Testis (tissue), 2 donors: ENCODE measurements at regions not wholly inside any gene's neighbourhood (a gene's known extent, or its start where the extent isn't known, plus 50 kb on each side); places are given as distances from the start of the nearest gene placed in this dataset.

Experiments used
- DNase-seq: peaks from one replicate; pipeline ENCODE4 v3.0.0-alpha.2; 2019
- H3K27ac ChIP-seq, 2 donors: fragments of 200-600 bp; sonication (generic); one replicate each; pipeline ENCODE4 v1.5.1; 2019
- H3K27me3 ChIP-seq: fragments of 200-600 bp; sonication (generic); one replicate; pipeline ENCODE4 v1.5.1; 2019
- H3K36me3 ChIP-seq: fragments of 200-600 bp; sonication (generic); one replicate; pipeline ENCODE4 v1.5.1; 2017; ENCODE audit warnings: low read depth; ENCODE audit errors: missing control alignments
- H3K4me1 ChIP-seq: fragments of 200-600 bp; sonication (generic); one replicate; pipeline ENCODE4 v1.5.1; 2019
- H3K4me3 ChIP-seq, 2 donors: fragments of 200-600 bp; sonication (generic); one replicate each; pipeline ENCODE4 v1.5.1; 2017 to 2019
- H3K9me3 ChIP-seq: fragments of 200-600 bp; sonication (generic); one replicate; pipeline ENCODE4 v1.5.1; 2017
- POLR2A ChIP-seq: fragments of 450-650 bp; IDR thresholded peaks from one replicate; pipeline ENCODE4 v1.6.1; 2017; ENCODE audit warnings: antibody characterized with exemption, mild to moderate bottlenecking, moderate library complexity
- WGBS, 2 donors: methylation state at CpG; one replicate each; pipeline ENCODE4 v1.1.5; 2018; 5-methylcytosine and 5-hydroxymethylcytosine counted together
- intact Hi-C: fragments of 100-400 bp; cut with DNase I; formaldehyde crosslinking; loops from one replicate; pipeline ENCODE4 v1.15.1; 2023; ENCODE audit warnings: low total_unique reads
- TF ChIP-seq, protein P1 (sequence below), 3 experiments: fragments of 450-650 bp in 2 of 3; fragments of 200-600 bp in 1 of 3; sonication (generic) in 1 of 3; IDR thresholded peaks; one replicate each; pipeline ENCODE4 v1.5.1; 2016 to 2019; ENCODE audit warnings: antibody characterized with exemption in 3 of 3, mild to moderate bottlenecking in 2 of 3, moderate library complexity in 1 of 3

DNA sequence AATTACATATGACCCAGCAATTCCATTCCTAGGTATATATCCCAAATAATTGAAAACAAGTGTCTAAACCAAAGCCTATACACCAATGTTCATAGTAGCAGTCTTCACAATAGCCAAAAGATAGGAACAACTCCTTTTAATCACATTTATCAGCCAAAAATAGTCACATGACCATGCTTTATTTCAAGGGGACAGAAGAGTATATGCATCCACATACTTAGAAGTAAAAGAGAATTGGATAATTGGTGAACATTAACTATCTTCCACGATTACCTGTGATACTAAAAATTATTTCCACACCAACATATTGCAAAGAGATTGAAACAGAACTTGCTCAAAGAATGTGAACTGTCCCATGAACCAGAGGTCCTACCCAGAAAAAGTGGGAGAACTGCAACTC, 51.8 kb upstream of the FOXE1 start:
- Histone ChIP-seq H3K27ac (no peak overlapping the region), H3K4me3 (no peak overlapping the region), H3K9me3 (no peaks in the 10 kb centered on the region), H3K27me3 (no peaks in the 10 kb centered on the region), H3K4me1 (no peaks in the 10 kb centered on the region), H3K36me3 (no peaks in the 10 kb centered on the region)
- intact Hi-C loops = no loop called here
- no peak for DNase-seq
- WGBS, 2 donors = 71 to 93% methylated on average over 1 of the region's 1 CpG
- TF ChIP-seq POLR2A = no peak
- TF ChIP-seq, protein P1, sequence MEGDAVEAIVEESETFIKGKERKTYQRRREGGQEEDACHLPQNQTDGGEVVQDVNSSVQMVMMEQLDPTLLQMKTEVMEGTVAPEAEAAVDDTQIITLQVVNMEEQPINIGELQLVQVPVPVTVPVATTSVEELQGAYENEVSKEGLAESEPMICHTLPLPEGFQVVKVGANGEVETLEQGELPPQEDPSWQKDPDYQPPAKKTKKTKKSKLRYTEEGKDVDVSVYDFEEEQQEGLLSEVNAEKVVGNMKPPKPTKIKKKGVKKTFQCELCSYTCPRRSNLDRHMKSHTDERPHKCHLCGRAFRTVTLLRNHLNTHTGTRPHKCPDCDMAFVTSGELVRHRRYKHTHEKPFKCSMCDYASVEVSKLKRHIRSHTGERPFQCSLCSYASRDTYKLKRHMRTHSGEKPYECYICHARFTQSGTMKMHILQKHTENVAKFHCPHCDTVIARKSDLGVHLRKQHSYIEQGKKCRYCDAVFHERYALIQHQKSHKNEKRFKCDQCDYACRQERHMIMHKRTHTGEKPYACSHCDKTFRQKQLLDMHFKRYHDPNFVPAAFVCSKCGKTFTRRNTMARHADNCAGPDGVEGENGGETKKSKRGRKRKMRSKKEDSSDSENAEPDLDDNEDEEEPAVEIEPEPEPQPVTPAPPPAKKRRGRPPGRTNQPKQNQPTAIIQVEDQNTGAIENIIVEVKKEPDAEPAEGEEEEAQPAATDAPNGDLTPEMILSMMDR (IDR thresholded peaks at IDR 0.05) = no peak

DNA sequence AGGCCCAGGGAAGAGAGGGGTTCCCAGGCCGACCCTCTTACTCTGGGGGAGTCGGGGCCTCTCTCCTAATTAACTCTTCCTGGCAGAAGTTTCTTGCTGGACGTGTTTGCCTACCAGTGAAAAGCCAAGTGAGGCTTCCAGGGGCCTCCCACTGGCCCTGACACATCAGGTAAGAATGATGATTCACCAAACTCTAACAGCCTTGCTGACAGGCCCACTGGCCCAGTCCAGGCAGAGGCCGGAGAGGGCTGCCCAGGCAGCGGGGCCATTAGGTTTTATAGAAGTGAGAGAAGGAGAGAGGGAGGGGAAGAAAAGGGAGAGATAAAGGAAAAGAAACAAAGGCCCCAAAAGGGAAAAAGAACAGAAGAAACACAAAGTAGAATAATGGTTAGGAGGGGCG, 50.8 kb upstream of the FOXE1 start:
- TF ChIP-seq, protein P1 (IDR thresholded peaks at IDR 0.05) = no peak
- TF ChIP-seq POLR2A = no peak
- DNase-seq = no peak
- H3K4me3 ChIP-seq = no peak overlapping the region
- 59 to 62% methylated on average over 6 of the region's 6 CpGs for WGBS, 2 donors
- no peak overlapping the region for H3K27ac ChIP-seq
- H3K4me1 ChIP-seq = no peaks in the 10 kb centered on the region
- H3K27me3 ChIP-seq = no peaks in the 10 kb centered on the region
- H3K9me3 ChIP-seq = no peaks in the 10 kb centered on the region
- intact Hi-C loops = no loop called here
- H3K36me3 ChIP-seq = no peaks in the 10 kb centered on the region

DNA sequence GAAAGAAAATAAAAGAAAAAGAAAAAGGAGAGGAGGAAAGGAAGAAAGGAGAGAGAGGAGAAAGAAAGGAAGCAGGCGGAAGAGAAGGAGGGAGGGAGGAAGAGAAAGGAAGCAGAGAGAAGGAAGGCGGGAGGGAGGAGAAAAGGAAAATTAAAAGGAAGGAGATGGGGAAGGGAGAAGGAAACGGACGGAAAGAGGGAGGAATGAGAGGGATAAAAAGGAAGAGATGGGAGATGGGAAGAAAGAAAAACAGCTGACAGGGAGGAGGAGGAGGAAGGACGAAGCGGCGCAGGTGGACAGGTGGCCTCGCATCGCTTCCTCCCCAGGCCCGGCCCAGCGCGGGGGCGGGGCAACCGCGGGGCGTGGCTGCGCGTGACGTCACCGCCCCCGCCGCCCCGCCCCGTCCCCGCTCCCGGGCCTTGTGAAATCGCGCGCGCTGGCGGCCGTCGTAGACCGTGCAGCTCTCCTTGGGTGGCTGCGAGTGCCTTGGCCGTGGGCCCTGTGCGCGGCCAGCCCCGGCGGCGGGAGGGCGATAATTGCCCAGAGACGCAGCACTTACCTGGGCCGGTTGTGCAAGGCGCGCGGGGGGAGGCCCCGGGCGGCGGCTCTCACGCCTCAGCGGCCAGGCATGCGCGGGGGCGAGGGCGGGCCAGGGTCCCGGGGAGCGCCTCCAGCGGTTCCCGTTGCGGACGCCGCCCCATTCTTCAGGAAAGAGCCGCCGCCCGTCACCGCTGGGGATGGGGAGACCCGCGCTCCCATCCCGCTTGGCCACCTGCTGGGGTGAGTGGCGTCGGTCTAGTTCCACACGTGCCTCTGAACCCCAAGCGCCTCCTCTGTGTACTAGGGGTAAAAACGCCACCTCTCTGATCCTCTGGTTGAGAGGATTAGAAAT, 49.6 kb upstream of the FOXE1 start:
- 1 to 2% methylated on average over 38 to 44 of the region's 75 CpGs for WGBS, 2 donors
- H3K27me3 ChIP-seq = no peaks in the 10 kb centered on the region
- intact Hi-C loops = no loop called here
- peak overlapping the region; percentile 51 to 58 for H3K4me3 ChIP-seq
- TF ChIP-seq, protein P1 (IDR thresholded peaks at IDR 0.05) = no peak
- TF ChIP-seq POLR2A = no peak
- H3K9me3 ChIP-seq = no peaks in the 10 kb centered on the region
- DNase-seq = peak; percentile 79
- H3K27ac ChIP-seq = peak overlapping the region in 1 of 2 donors; percentile 59
- no peaks in the 10 kb centered on the region for H3K4me1 ChIP-seq
- H3K36me3 ChIP-seq = no peaks in the 10 kb centered on the region
